Activated gamma-delta T cell treated with Interleukin-2 at 50 U/mL for 16 hours (primary cell): ENCODE measurements at regions not wholly inside any gene's neighbourhood (a gene's known extent, or its start where the extent isn't known, plus 50 kb on each side); places are given as distances from the start of the nearest gene placed in this dataset.

Experiments
- DNase-seq: peaks from one replicate; pipeline ENCODE4 v3.0.0-alpha.2; 2020

DNA sequence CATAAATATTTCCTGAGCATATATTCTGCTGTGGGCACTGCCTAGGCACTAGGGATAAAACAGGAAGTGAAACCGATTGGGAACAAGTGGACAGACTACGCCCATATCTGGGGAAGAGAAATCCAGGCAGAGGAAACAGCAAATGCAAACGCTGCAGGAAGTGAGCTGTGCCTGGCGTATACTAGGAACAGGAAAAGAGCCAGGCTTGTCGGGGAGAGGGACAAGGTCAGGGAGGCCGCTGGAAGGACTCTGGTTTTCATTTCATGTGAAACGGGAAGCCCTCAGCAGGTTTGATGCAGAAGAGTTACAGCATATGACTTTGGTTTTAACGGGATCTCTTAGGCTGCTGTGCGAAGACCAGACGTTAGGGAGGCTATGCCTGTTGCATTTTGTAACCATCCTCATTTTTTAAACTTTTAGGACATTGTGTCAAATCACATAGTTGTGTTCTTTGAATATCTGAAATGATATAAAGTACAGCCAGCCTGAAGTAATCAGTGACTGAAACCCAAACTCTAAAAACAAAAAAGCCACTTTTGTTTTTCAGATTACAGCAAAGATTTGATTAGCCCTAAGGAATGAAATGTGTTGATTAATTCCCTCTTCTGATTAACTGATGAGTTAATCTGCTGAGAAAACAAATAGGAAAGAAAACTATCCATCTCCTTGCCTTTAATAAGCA is 110.2 kb upstream of the PIEZO2 start:
- DNase-seq, result no peak

DNA sequence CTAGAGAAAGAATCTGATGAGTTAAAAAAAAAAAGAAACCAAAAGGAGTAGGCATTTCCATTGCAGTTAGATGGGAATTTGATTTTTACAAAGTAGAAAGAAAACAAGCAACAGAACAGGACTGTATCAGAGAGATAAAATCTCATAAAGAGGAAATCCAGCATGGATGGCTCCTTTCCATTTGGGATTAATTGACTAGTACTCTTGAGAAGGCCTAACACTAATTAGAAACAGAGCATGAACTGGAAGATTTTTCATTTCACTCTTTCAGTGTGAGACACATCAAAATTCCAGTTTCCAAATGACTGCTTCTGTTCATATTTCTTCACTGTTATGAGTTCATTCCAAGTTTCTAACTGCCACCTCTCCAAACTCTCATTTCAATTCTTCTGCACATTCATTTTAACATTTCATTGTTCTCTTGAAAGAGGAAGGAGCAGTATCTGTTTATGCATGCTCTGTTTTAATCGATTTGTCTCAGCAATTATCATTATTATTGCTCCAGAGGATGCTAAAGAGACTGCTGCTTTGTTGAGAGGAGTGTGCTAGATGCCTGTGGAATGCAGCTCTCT is 108.8 kb upstream of the PIEZO2 start:
- DNase-seq, result no peak

DNA sequence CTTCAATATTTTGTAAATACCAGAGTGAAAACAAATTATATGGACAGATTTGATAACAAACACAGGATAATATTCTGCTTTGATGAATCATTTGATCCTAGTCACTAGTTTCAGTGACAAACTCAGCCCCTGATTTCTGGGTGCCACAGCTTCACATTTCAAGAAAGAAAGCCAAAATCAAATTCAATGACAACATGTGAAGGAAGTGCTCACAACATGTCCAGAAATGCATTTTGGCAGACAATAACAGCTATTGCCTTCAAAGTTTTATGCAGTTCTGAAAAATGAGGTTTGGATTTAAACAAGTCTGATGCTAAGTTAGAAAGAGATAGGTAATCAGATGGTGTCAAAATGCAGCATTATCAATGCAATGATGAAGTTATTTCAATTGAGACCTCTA is 106.9 kb upstream of the PIEZO2 start:
- DNase-seq, result no peak

DNA sequence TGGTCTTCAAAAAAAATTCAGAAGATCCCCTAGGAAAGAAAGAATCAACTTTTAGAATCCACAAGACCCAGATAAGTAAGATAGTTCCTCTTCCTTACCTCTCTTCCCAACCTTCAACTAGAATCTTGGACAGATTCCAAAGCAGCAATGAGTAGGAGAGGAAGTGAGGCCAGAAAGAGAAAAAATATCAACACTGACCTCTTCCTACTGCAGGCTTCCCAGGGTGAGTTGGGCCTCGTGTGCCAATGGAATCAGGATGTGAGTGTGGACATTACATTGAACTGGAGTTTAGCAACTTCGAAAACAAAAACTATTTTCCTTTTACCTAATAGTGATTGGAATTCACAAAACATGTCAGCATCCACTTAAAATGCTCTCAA is 102.5 kb upstream of the PIEZO2 start:
- no peak for DNase-seq

DNA sequence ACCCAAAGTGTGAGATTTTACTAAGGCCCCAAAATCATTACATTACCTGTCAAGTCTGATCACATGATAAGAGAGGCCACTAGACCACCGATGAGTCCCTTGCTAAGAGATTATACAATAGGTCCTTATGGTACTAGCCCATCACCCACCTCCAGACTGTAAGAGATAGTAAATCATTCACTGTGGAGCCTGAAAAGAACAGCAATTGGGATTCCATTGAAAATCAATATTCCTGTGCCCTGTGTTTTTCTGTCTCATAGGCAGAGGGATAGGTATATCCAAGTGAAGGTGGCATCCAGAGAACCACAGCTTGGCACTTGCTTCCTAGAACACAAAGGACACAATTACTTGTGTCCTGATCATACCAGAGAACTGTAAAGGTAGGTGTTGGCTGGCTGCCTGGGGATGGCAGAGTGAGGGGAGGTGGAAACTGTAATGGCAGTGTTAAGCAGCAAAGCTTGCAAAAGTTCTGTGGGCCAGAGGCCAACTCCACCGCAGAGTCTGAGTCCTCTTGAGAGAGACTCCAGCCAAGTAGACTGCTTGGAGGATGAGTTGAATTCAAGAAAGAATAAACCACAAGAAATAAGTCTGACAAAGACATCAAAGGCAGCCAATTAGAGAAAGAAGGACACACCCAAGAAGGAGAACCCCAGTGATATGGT is 102.0 kb upstream of the PIEZO2 start:
- DNase-seq, result no peak

DNA sequence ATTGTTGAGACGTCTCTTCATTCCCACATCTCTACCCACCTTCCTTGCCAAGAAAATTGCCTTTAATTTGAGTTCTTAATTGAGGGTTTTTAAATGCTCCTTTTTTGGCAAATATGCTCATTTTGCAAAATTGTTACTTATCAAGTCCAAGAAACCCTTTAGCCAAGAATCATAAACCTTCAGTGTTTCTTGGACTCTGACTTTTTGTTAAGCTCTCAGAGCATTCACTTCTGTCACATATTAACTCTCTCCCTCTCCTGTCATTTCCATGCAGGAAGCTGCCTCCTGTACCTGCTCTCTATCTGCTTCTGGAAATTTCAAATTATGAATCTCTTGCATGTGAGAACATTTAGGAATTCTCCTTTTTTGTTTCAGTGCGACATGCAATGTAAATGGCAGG is 100.0 kb upstream of the PIEZO2 start:
- no peak for DNase-seq

DNA sequence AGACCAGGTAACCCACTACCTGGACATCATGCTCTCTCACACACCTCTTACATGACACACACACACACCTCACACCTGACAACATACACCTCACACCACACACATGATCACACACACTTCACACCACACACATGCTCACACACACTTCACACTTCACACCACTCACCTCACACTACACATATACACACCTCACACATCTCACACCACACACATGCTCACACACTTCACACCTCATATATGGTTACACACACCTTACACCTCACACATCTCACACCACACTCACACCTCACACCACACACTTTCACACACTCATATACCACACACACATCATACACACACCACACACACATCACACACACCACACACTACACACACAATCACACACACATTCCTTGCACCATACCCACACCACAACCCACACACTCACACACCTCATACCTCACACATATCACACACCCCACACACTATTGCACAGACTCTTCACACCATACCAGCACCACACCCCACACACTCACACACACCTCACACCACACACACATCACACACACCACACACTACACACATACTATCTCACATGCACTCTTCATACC is 98.1 kb upstream of the PIEZO2 start:
- no peak for DNase-seq

DNA sequence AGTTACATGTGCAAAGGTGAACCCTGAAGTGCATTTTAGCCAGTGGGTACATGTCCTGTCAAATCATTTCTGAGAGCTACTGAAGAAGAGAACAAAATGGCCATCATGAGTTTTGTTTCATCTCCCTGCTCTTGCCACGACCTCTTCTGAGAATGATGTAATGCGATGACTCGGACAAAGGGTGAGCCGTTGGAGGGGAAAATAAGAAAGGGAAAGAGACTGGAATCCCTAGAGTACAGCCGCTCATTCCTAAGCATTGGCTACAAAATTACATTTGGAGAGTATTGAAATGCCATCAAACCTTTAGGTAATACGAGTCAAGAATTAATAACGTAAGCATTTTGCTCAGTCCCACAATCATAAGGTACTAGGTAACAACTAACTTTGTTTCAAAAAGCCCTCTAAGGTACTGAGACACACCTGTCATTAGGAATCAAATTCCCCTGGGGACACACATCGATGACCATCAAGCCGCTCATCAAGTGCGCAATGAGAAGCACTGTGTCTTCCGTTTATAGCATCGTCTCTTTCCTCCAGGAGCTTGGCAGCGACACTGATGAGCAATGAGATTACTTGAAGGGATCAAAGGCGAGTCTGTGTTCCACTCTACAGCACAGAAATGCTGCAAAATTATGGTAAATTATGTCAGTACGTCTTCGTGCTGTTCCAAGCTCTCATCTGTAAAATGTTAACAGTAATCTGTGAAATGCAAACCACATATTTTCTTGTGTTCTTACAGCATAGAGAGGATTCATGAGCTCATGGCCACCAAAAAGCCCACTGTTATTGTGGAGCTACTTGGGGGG is 97.3 kb upstream of the PIEZO2 start:
- no peak for DNase-seq

DNA sequence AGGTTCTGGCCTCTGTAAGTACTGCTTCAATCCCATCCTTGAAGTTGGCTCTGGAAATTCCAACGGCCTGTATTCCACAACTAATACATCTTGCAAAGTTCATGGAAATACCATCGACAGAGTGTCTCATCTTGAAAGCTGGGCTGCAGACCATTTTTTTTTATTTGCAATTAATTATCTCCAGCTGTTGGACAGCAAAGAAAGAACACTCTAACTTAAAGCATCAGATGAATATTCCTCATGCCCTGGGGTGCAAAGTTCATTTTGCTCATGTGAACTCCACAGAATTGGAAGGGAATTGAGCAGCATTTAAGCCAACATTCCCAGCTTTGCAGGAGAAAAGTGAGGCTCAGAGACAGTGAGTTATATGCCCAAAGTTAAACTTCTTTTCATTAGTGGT is 96.5 kb upstream of the PIEZO2 start:
- DNase-seq, result no peak

DNA sequence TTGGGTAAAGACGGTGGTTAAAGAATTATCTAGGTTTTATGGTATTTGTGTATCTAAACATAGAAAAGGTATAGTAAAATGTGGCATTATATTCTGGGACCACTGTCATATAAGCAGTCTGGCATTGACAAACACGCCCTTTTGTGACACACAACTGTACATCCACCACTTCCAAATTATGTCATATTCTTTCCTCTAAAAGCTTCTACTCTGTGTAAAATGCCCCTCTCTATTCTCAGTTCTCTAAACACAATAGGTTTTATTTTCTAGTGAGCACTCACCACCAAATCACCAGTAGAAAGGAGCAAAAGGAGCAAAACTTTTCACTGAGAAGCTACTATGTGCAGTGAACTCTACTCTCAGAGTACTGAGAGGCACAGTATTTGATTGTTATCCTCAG is 88.1 kb upstream of the PIEZO2 start:
- no peak for DNase-seq

DNA sequence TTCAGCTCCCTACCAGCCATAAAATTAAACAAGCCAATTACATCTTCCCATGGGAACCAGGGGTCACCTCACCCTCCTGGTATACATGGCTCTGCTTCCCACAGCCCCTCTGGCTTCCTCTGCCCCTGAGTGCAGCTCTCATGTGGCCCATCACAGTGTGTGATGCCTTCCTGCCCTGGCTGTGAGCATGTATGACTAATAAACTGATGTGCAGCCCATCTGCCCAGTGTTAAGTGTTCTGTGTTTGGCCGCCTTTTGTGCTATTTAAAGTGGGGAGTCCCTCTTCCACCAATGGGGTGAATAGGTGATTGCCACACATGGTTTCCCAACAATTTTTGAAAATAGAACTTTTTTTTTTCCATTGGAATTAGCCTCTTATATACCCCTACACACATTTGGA is 87.7 kb upstream of the PIEZO2 start:
- no peak for DNase-seq

DNA sequence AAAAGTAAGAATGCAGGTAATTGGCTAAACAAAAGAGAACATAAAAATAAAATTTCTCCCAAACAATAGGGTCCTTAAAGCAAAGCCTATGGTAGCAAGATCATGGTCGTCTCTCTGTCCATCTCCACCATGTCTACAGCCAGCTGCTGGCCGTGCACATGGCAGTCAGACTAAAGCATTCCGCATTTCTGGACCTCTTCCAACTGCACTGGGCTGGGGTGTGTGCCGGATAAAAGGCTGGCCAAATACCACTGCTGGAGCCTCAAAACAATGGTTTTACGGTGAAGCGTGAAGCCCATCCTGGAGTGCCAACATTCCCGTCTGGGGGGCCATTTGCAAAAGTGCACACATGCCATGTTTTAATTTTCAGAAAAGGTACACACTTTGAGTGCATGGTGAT is 74.8 kb upstream of the PIEZO2 start:
- no peak for DNase-seq

DNA sequence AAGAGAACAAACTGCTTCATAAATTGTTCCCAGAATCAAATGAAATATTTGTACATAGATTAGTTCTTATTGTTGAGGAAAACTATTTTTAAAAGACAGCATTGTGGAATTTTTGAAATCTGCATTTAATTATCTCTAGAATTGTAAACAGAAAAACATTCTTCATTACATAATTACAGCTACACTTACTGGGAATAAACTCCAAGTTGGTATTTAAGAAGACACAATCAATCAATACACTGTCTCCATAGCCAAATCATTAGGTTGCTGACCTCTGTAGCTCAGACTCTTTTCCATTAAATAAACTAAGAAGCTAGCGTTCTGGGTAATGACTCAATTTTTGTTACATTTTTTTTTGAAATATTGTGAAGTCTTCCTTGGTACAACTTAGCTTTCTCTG is 70.2 kb upstream of the PIEZO2 start:
- no peak for DNase-seq

DNA sequence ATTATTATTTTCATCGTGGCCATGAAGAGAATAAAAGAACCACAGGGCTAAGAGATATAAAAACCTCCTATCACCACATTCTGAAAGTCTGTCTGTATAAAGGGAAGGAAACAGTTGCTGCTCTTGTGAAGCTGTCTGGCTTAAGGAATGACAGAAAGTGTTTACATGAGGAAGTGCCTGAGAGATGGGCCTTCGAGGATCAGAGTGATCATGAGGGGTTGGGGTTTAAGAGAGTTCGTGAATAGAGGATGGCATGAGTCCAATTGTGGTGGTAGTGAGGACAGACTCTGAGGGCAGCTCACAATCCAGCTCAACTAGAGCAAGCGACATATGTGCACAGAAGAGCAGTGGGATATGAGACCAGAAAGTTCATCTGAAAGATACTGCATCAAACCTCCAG is 65.8 kb upstream of the PIEZO2 start:
- no peak for DNase-seq

DNA sequence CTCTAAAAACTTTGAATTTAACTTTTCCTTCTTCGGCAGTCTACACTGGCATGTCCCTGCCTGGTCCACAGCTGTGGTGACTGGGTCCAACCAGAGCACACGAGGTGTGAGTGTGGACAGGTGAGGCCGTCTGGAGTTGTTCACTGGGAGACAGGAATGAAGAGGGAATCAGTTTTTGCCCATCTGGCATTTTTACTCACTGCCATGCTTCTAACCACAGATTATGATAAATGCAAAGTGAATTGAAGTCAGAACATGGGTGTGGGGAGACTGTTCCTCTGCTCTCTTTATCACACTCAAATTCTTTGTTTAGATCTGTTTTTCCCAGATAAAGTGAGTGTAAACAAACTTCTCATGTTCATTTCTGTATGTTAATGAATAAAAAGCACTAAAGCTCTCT is 54.7 kb upstream of the PIEZO2 start:
- no peak for DNase-seq

DNA sequence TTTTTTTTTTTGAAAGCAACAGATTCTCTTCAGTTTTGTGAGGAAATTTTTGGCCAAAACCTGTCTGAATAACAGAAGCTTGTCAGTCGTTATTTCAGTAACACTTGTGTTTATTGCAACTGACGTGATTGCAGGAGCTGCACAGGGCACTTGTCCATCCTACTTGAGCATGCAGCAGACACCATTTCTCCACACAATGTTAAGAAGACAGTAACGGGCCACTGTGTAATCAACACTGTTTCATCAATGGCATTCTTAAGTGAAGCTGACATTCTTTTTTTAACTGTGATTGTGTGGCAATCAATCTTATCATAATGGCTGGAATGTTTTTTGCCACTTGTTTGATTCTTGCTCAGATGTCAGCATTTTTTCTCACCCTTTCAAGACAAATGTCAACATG is 50.1 kb upstream of the PIEZO2 start:
- no peak for DNase-seq
